GM19025 (cell line): ENCODE measurements at regions not wholly inside any gene's neighbourhood (a gene's known extent, or its start where the extent isn't known, plus 50 kb on each side); places are given as distances from the start of the nearest gene placed in this dataset.
"Not testable (repeated sequence)": the region's sequence is repeated elsewhere in the genome, so short reads cannot be mapped to it uniquely, and the experiment has no call there.

Experiments
- ATAC-seq: cut with Tn5 transposase; IDR thresholded peaks from one replicate; pipeline ENCODE4 v1.9.1; 2021; ENCODE audit warnings: mild to moderate bottlenecking, low read depth, moderate library complexity; ENCODE audit not compliant: unreplicated experiment

- ATAC-seq = no peak
These were observed 53.4 kb downstream of the RGS2 start for GRCh38 chr1:192862271-192862670.

- no peak for ATAC-seq
These were observed 57.5 kb downstream of the RGS2 start for GRCh38 chr1:192866241-192866868.

- no peak for ATAC-seq
These were observed 58.3 kb downstream of the RGS2 start for GRCh38 chr1:192867180-192867579.

GRCh38 chr1:192869308-192869940, 60.6 kb downstream of the RGS2 start:
- ATAC-seq = no peak

- no peak for ATAC-seq
These were observed 63.2 kb downstream of the RGS2 start for GRCh38 chr1:192872010-192872409.

- ATAC-seq = no peak
These were observed 65.0 kb downstream of the RGS2 start for GRCh38 chr1:192873836-192874235.

- ATAC-seq = no peak
These were observed 67.8 kb downstream of the RGS2 start for GRCh38 chr1:192876633-192877032.

- ATAC-seq = no peak
These were observed 68.5 kb downstream of the RGS2 start for GRCh38 chr1:192877283-192877886.

- ATAC-seq = no peak
These were observed 69.4 kb downstream of the RGS2 start for GRCh38 chr1:192878249-192878648.

GRCh38 chr1:192879406-192879805, 70.6 kb downstream of the RGS2 start:
- no peak for ATAC-seq

GRCh38 chr1:192880231-192880630, 71.4 kb downstream of the RGS2 start:
- no peak for ATAC-seq

GRCh38 chr1:192884241-192884640, 75.4 kb downstream of the RGS2 start:
- no peak for ATAC-seq

- ATAC-seq = not testable (repeated sequence)
These were observed 76.5 kb downstream of the RGS2 start for GRCh38 chr1:192885387-192885786.

GRCh38 chr1:192887426-192887825, 78.6 kb downstream of the RGS2 start:
- ATAC-seq = no peak

- no peak for ATAC-seq
These were observed 79.7 kb downstream of the RGS2 start for GRCh38 chr1:192888574-192888973.

GRCh38 chr1:192889082-192889481, 80.2 kb downstream of the RGS2 start:
- no peak for ATAC-seq

- no peak for ATAC-seq
These were observed 81.3 kb downstream of the RGS2 start for GRCh38 chr1:192890134-192890533.

GRCh38 chr1:192892934-192893333, 84.1 kb downstream of the RGS2 start:
- no peak for ATAC-seq

GRCh38 chr1:192895487-192895886, 86.6 kb downstream of the RGS2 start:
- not testable (repeated sequence) for ATAC-seq

GRCh38 chr1:192896376-192896775, 87.5 kb downstream of the RGS2 start:
- ATAC-seq = no peak

GRCh38 chr1:192901500-192901899, 92.7 kb downstream of the RGS2 start:
- ATAC-seq = no peak

- no peak for ATAC-seq
These were observed 94.3 kb downstream of the RGS2 start for GRCh38 chr1:192903142-192903541.
